ENCODE measurements at regions not wholly inside any gene's neighbourhood (a gene's known extent, or its start where the extent isn't known, plus 50 kb on each side); places are given as distances from the start of the nearest gene placed in this dataset.

DNA sequence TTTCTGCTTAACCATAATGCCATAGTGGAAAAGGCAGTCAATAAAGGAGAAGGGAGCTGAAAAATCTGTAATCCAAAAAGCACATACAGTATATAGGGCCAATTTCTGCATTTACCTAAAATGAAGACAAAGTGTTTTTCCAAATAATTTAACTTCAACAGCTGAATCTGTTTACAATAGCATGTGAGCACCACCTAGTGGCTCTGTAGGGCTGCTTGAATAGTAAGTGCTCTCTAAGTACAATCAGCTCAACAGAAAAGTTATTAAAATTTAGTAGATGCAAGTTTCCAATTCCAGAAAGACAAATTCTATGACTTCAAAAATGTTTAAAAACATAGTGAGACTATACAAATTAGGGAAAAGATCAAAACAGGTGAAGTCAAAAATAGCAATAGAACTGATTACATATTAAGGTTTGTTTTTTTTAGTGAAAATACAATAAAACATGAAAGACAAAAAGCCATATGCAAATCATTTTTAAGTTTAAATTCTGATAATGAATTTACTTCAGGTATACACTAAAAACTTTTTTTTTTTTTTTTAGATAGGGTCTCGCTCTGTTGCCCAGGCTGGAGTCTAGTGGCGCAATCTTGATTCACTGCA lies 220.0 kb downstream of the SETD4 start (continued):
- TF ChIP-seq, protein P1, sequence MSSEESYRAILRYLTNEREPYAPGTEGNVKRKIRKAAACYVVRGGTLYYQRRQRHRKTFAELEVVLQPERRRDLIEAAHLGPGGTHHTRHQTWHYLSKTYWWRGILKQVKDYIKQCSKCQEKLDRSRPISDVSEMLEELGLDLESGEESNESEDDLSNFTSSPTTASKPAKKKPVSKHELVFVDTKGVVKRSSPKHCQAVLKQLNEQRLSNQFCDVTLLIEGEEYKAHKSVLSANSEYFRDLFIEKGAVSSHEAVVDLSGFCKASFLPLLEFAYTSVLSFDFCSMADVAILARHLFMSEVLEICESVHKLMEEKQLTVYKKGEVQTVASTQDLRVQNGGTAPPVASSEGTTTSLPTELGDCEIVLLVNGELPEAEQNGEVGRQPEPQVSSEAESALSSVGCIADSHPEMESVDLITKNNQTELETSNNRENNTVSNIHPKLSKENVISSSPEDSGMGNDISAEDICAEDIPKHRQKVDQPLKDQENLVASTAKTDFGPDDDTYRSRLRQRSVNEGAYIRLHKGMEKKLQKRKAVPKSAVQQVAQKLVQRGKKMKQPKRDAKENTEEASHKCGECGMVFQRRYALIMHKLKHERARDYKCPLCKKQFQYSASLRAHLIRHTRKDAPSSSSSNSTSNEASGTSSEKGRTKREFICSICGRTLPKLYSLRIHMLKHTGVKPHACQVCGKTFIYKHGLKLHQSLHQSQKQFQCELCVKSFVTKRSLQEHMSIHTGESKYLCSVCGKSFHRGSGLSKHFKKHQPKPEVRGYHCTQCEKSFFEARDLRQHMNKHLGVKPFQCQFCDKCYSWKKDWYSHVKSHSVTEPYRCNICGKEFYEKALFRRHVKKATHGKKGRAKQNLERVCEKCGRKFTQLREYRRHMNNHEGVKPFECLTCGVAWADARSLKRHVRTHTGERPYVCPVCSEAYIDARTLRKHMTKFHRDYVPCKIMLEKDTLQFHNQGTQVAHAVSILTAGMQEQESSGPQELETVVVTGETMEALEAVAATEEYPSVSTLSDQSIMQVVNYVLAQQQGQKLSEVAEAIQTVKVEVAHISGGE (tag by site-specific recombination; conservative IDR thresholded peaks at IDR 0.05; ENCODE audit: low read depth), result no peak
- TF ChIP-seq ZNF707 (tag by site-specific recombination; IDR thresholded peaks at IDR 0.05), result no peak
- TF ChIP-seq ZNF843 (tag by site-specific recombination; IDR thresholded peaks at IDR 0.05), result no peak
- TF ChIP-seq ZNF555 (tag by site-specific recombination; conservative IDR thresholded peaks at IDR 0.05), result no peak
- no peak for TF ChIP-seq EGR2 (tag by site-specific recombination; IDR thresholded peaks at IDR 0.05; ENCODE audit: low read depth)
- TF ChIP-seq, protein P2, sequence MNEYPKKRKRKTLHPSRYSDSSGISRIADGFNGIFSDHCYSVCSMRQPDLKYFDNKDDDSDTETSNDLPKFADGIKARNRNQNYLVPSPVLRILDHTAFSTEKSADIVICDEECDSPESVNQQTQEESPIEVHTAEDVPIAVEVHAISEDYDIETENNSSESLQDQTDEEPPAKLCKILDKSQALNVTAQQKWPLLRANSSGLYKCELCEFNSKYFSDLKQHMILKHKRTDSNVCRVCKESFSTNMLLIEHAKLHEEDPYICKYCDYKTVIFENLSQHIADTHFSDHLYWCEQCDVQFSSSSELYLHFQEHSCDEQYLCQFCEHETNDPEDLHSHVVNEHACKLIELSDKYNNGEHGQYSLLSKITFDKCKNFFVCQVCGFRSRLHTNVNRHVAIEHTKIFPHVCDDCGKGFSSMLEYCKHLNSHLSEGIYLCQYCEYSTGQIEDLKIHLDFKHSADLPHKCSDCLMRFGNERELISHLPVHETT (tag by site-specific recombination; IDR thresholded peaks at IDR 0.05), result 0 out of 2 replicates have a peak, but pooled peaks have one; percentile 24
- TF ChIP-seq ZNF610 (tag by site-specific recombination; IDR thresholded peaks at IDR 0.05; ENCODE audit: borderline replicate concordance), result no peak
- TF ChIP-seq ZNF624 (tag by site-specific recombination; IDR thresholded peaks at IDR 0.05), result no peak
- no peak for TF ChIP-seq ZNF24 (tag by site-specific recombination; IDR thresholded peaks at IDR 0.05)
- peak; percentile 51; the same call in 1 of the 2 replicates for TF ChIP-seq ZNF10 (tag by site-specific recombination; IDR thresholded peaks at IDR 0.05)
- TF ChIP-seq KLF1 (tag by site-specific recombination; IDR thresholded peaks at IDR 0.05), result no peak
- TF ChIP-seq ZNF747 (tag by site-specific recombination; IDR thresholded peaks at IDR 0.05), result no peak
- TF ChIP-seq YY1 (tag by site-specific recombination; IDR thresholded peaks at IDR 0.05), result no peak
- no peak for TF ChIP-seq ZNF785 (tag by site-specific recombination; IDR thresholded peaks at IDR 0.05)
- no peak for TF ChIP-seq GLIS2 (tag by site-specific recombination; IDR thresholded peaks at IDR 0.05)
- no peak for TF ChIP-seq ZBTB20 (tag by site-specific recombination; IDR thresholded peaks at IDR 0.05)
- no peak for TF ChIP-seq MYNN (tag by site-specific recombination; IDR thresholded peaks at IDR 0.05; ENCODE audit: borderline replicate concordance)
- no peak for TF ChIP-seq ZNF274 (IDR thresholded peaks at IDR 0.05; ENCODE audit: low read length)
- no peak for TF ChIP-seq ZNF274 (tag by site-specific recombination; IDR thresholded peaks at IDR 0.05; ENCODE audit: borderline replicate concordance)
- peak; percentile 63; the same call in 1 of the 2 replicates for TF ChIP-seq SCRT2 (tag by site-specific recombination; IDR thresholded peaks at IDR 0.05)
- no peak for TF ChIP-seq ZSCAN23 (tag by site-specific recombination; IDR thresholded peaks at IDR 0.05)
- no peak for TF ChIP-seq RBAK (tag by site-specific recombination; IDR thresholded peaks at IDR 0.05)
- TF ChIP-seq, protein P3, sequence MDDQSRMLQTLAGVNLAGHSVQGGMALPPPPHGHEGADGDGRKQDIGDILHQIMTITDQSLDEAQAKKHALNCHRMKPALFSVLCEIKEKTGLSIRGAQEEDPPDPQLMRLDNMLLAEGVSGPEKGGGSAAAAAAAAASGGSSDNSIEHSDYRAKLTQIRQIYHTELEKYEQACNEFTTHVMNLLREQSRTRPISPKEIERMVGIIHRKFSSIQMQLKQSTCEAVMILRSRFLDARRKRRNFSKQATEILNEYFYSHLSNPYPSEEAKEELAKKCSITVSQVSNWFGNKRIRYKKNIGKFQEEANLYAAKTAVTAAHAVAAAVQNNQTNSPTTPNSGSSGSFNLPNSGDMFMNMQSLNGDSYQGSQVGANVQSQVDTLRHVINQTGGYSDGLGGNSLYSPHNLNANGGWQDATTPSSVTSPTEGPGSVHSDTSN (CRISPR knock-in tag; IDR thresholded peaks at IDR 0.05), result no peak
- TF ChIP-seq, protein P4, sequence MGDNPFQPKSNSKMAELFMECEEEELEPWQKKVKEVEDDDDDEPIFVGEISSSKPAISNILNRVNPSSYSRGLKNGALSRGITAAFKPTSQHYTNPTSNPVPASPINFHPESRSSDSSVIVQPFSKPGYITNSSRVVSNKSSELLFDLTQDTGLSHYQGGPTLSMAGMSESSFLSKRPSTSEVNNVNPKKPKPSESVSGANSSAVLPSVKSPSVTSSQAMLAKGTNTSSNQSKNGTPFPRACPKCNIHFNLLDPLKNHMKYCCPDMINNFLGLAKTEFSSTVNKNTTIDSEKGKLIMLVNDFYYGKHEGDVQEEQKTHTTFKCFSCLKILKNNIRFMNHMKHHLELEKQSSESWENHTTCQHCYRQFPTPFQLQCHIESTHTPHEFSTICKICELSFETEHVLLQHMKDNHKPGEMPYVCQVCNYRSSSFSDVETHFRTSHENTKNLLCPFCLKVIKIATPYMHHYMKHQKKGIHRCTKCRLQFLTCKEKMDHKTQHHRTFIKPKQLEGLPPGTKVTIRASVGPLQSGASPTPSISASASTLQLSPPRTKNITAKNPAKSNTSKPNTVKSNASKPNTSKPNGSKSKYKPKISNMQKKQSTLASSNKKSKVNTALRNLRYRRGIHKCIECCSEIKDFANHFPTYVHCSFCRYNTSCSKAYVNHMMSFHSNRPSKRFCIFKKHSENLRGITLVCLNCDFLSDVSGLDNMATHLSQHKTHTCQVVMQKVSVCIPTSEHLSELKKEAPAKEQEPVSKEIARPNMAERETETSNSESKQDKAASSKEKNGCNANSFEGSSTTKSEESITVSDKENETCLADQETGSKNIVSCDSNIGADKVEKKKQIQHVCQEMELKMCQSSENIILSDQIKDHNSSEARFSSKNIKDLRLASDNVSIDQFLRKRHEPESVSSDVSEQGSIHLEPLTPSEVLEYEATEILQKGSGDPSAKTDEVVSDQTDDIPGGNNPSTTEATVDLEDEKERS (tag by site-specific recombination; IDR thresholded peaks at IDR 0.05), result no peak
- no peak for TF ChIP-seq OVOL3 (tag by site-specific recombination; IDR thresholded peaks at IDR 0.05)
- TF ChIP-seq ZNF202 (tag by site-specific recombination; IDR thresholded peaks at IDR 0.05; ENCODE audit: borderline replicate concordance), result no peak
- TF ChIP-seq WT1 (tag by site-specific recombination; IDR thresholded peaks at IDR 0.05), result no peak
- TF ChIP-seq TRIM28 (IDR thresholded peaks at IDR 0.05; ENCODE audit: borderline replicate concordance, low read length), result 0 out of 2 replicates have a peak, but pooled peaks have one; percentile 52
- no peak for TF ChIP-seq ZEB2 (tag by site-specific recombination; IDR thresholded peaks at IDR 0.05)
- TF ChIP-seq ZNF433 (tag by site-specific recombination; IDR thresholded peaks at IDR 0.05; ENCODE audit: low read depth), result no peak
- TF ChIP-seq KLF7 (tag by site-specific recombination; IDR thresholded peaks at IDR 0.05; ENCODE audit: borderline replicate concordance), result no peak
- TF ChIP-seq ZNF561 (tag by site-specific recombination; IDR thresholded peaks at IDR 0.05; ENCODE audit: borderline replicate concordance), result no peak
- TF ChIP-seq ZNF654 (tag by site-specific recombination; IDR thresholded peaks at IDR 0.05; ENCODE audit: low read depth), result peak; percentile 93

Data from HEK293 (cell line).